HEK293T (cell line): ENCODE measurements at regions not wholly inside any gene's neighbourhood (a gene's known extent, or its start where the extent isn't known, plus 50 kb on each side); places are given as distances from the start of the nearest gene placed in this dataset.

Experiments used
- CTCF ChIA-PET: fragments of 350-600 bp; formaldehyde crosslinking; extraction: SDS; loops from one replicate; lab custom pipeline; 2021; ENCODE audit warnings: antibody characterized with exemption, inconsistent platforms; lab: Yijun Ruan, JAX
- POLR2A ChIA-PET: fragments of 350-600 bp; formaldehyde crosslinking; extraction: SDS; loops from one replicate; lab custom pipeline; 2020; ENCODE audit warnings: antibody characterized with exemption, inconsistent platforms; lab: Yijun Ruan, JAX
- DNase-seq: peaks from one replicate; pipeline ENCODE4 v3.0.0; 2012; ENCODE audit warnings: mixed read lengths; ENCODE audit errors: extremely low spot score
- ARNT ChIP-seq: fragments of 450-650 bp; IDR thresholded peaks from 2 replicates; pipeline ENCODE4 v1.6.1; 2017; ENCODE audit warnings: mild to moderate bottlenecking
- BHLHE40 ChIP-seq: fragments of 450-650 bp; IDR thresholded peaks from 2 replicates; pipeline ENCODE4 v1.6.1; 2016; ENCODE audit warnings: mild to moderate bottlenecking, moderate library complexity, borderline replicate concordance
- CTBP1 ChIP-seq: fragments of 450-650 bp; IDR thresholded peaks from 2 replicates; pipeline ENCODE4 v1.6.1; 2016; ENCODE audit warnings: borderline replicate concordance
- ELF4 ChIP-seq: fragments of 450-650 bp; IDR thresholded peaks from 2 replicates; pipeline ENCODE4 v1.6.1; 2017; ENCODE audit warnings: antibody characterized with exemption
- FOXA1 ChIP-seq: fragments of 450-650 bp; IDR thresholded peaks from 2 replicates; pipeline ENCODE4 v1.6.1; 2016; ENCODE audit warnings: mild to moderate bottlenecking
- FOXK2 ChIP-seq: fragments of 450-650 bp; IDR thresholded peaks from 2 replicates; pipeline ENCODE4 v1.6.1; 2016; ENCODE audit warnings: mild to moderate bottlenecking
- FOXM1 ChIP-seq: fragments of 450-650 bp; IDR thresholded peaks from 2 replicates; pipeline ENCODE4 v1.6.1; 2017; ENCODE audit warnings: mild to moderate bottlenecking, borderline replicate concordance
- HDGF ChIP-seq: fragments of 450-650 bp; IDR thresholded peaks from 2 replicates; pipeline ENCODE4 v1.6.1; 2017; ENCODE audit warnings: antibody characterized with exemption, borderline replicate concordance
- L3MBTL2 ChIP-seq: fragments of 450-650 bp; conservative IDR thresholded peaks from 2 replicates; pipeline ENCODE4 v1.6.1; 2016; ENCODE audit warnings: mild to moderate bottlenecking
- LEF1 ChIP-seq: fragments of 450-650 bp; IDR thresholded peaks from 2 replicates; pipeline ENCODE4 v1.6.1; 2017; ENCODE audit warnings: mild to moderate bottlenecking, borderline replicate concordance
- NFRKB ChIP-seq: fragments of 450-650 bp; IDR thresholded peaks from 2 replicates; pipeline ENCODE4 v1.6.1; 2016; ENCODE audit warnings: mild to moderate bottlenecking, moderate library complexity
- PKNOX1 ChIP-seq: fragments of 450-650 bp; IDR thresholded peaks from 2 replicates; pipeline ENCODE4 v1.6.1; 2016
- SP1 ChIP-seq: fragments of 450-650 bp; IDR thresholded peaks from 2 replicates; pipeline ENCODE4 v1.6.1; 2017
- SUZ12 ChIP-seq: fragments of 450-650 bp; IDR thresholded peaks from 2 replicates; pipeline ENCODE4 v1.6.1; 2016; ENCODE audit warnings: mild to moderate bottlenecking
- TARDBP ChIP-seq: fragments of 450-650 bp; IDR thresholded peaks from 2 replicates; pipeline ENCODE4 v1.6.1; 2016
- ZNF384 ChIP-seq: fragments of 450-650 bp; IDR thresholded peaks from 2 replicates; pipeline ENCODE4 v1.6.1; 2016

- TF ChIP-seq L3MBTL2 (no peak), ZNF384 (no peak), PKNOX1 (no peak), FOXM1 (no peak), ELF4 (no peak), SP1 (no peak), FOXK2 (no peak), BHLHE40 (no peak), ARNT (no peak)
- CTCF ChIA-PET, result no interaction called here
- no peak for DNase-seq
- POLR2A ChIA-PET, result no interaction called here
Measured at GRCh38 chr14:97057238-97058073, 260.3 kb downstream of the VRK1 start.

- no peak for DNase-seq
- ChIA-PET CTCF (no interaction called here), POLR2A (no interaction called here)
- TF ChIP-seq ELF4 (no peak), FOXM1 (no peak), LEF1 (no peak), TARDBP (no peak), SP1 (no peak), NFRKB (no peak), L3MBTL2 (no peak), HDGF (no peak), SUZ12 (no peak), BHLHE40 (no peak), ZNF384 (no peak), FOXK2 (no peak), CTBP1 (no peak), FOXA1 (no peak), PKNOX1 (no peak), ARNT (no peak)
Measured at GRCh38 chr14:97058074-97058467, 260.9 kb downstream of the VRK1 start.

GRCh38 chr14:97058589-97058988 lies 261.4 kb downstream of the VRK1 start:
- ChIA-PET CTCF (no interaction called here), POLR2A (no interaction called here)
- no peak for TF ChIP-seq CTBP1
- TF ChIP-seq HDGF, result no peak
- TF ChIP-seq FOXM1, result no peak
- TF ChIP-seq LEF1, result no peak
- no peak for TF ChIP-seq PKNOX1
- TF ChIP-seq ELF4, result no peak
- no peak for TF ChIP-seq NFRKB
- TF ChIP-seq ZNF384, result no peak
- no peak for TF ChIP-seq FOXA1
- TF ChIP-seq TARDBP, result no peak
- no peak for DNase-seq

GRCh38 chr14:97061198-97061597 lies 264.0 kb downstream of the VRK1 start:
- ChIA-PET CTCF (interaction anchor here (0.6 kb wide), 1 partner anchor 443 kb away, joined by 3 read pairs; no protein-coding TSS in a partner anchor), POLR2A (no interaction called here)
- no peak for DNase-seq
- no peak for TF ChIP-seq PKNOX1
- TF ChIP-seq ZNF384, result no peak
- no peak for TF ChIP-seq FOXK2
- TF ChIP-seq L3MBTL2, result no peak
- TF ChIP-seq SUZ12, result no peak
- no peak for TF ChIP-seq FOXM1
- no peak for TF ChIP-seq BHLHE40
- TF ChIP-seq ELF4, result no peak
- TF ChIP-seq FOXA1, result no peak
- no peak for TF ChIP-seq ARNT
- TF ChIP-seq CTBP1, result no peak
- no peak for TF ChIP-seq HDGF
- TF ChIP-seq LEF1, result no peak
- TF ChIP-seq TARDBP, result no peak
- no peak for TF ChIP-seq SP1
- no peak for TF ChIP-seq NFRKB

- TF ChIP-seq LEF1 (no peak), BHLHE40 (no peak), HDGF (no peak), ZNF384 (no peak), FOXK2 (no peak), TARDBP (no peak), NFRKB (no peak), CTBP1 (no peak), SUZ12 (no peak), L3MBTL2 (no peak), FOXM1 (no peak), ARNT (no peak), ELF4 (no peak), PKNOX1 (no peak), FOXA1 (no peak), SP1 (no peak)
- DNase-seq, result no peak
- POLR2A ChIA-PET, result no interaction called here
- CTCF ChIA-PET, result interaction anchor here (0.6 kb wide), 1 partner anchor 442 kb away, joined by 3 read pairs; no protein-coding TSS in a partner anchor
Measured at GRCh38 chr14:97061714-97062113, 264.5 kb downstream of the VRK1 start.
